ENCODE measurements at regions not wholly inside any gene's neighbourhood (a gene's known extent, or its start where the extent isn't known, plus 50 kb on each side); places are given as distances from the start of the nearest gene placed in this dataset.
A peak's percentile ranks its signal among the peaks of the same experiment; 100 is the strongest.

DNA sequence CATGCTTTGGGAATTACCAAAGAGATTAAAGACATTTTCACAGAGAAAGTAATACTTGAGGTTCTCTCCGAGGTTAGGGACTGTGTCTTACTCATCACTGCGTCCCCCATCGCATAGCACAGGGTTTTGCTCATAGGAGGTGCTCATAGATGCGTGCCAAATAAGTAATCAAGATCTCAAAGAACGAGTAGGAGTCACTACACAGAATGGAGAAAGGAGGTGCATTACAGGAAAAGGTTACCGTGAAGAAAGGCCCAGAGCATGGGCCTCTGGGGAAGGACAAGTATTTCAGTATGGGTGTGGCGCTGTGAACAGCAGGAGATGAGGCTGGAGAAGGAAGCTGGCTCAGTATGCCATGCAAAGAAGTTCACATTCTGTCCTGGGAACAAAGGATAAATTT is 182.4 kb downstream of the ACTL7B start:
- no peak for TF ChIP-seq CTCF (IDR thresholded peaks at IDR 0.05; ENCODE audit: insufficient read depth, low read length, missing control alignments)
- H3K4me3 ChIP-seq (ENCODE audit: low read depth, low read length) = no peak overlapping the region
- ChIA-PET POLR2A (no interaction called here), CTCF (interaction anchor here (2.5 kb wide), 1 partner anchor 88 kb away, joined by 7 read pairs; no protein-coding TSS in a partner anchor)
- DNase-seq (ENCODE audit: low read depth, low spot score) = no peak

DNA sequence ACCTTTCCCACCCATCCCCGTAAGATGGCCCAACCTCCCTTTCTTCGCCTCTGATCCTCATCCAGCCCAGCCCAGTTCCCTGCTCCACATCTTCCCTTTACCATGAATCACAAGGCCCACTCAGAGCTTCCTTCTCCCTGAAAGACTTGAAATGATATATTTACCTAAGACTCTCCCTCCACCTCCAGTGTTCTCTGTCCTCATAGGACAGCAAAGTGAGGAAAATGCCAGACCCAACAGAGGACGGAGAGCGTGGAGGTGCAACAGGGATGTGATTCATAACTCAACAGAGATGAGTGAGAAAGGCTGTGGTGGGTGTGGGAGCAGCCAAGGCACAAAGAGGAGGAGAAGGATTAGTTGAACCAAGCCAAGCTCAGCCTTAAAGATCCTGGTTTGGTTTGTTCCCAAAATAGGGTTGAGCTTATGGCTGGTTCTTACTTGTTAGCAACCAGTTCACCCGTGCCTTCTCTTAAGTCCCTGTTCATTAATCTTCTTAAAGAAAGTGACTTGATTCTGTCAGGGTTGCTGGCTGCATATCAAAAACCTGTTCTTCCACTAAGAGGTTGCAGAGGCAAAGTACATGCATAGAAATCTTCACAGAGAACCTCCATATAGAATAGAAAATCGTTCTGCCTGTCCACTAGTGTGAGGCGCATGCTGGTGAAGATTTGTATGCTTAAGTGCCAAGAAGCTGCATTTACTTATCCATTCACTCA is 183.2 kb downstream of the ACTL7B start:
- no peak for TF ChIP-seq CTCF (IDR thresholded peaks at IDR 0.05; ENCODE audit: insufficient read depth, low read length, missing control alignments)
- POLR2A ChIA-PET = no interaction called here
- CTCF ChIA-PET = interaction anchor here (2.5 kb wide), 1 partner anchor 89 kb away, joined by 7 read pairs; no protein-coding TSS in a partner anchor
- DNase-seq (ENCODE audit: low read depth, low spot score) = no peak
- H3K4me3 ChIP-seq (ENCODE audit: low read depth, low read length) = no peak overlapping the region

DNA sequence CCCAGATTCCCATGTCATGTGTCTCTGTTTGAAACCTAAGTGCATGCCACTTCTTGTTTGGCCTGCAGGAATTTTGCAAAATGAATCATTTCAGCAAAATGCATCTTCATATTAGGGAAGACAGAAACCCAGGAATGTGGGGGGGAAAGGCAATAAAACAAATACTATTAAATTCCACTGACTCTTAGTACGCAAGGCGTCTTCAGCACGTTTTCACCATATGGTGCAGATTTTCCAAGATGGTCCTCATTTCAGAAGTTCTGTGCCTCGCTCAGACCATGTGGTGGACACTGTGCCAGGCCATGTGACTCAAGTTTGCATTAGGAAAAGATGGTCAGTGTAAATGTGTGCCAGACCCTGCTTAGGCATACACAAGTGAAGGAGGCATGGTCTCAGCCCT is 184.0 kb downstream of the ACTL7B start:
- TF ChIP-seq CTCF (IDR thresholded peaks at IDR 0.05; ENCODE audit: insufficient read depth, low read length, missing control alignments) = no peak
- no peak overlapping the region for H3K4me3 ChIP-seq (ENCODE audit: low read depth, low read length)
- ChIA-PET POLR2A (no interaction called here), CTCF (interaction anchor here (1.3 to 2.5 kb wide), 3 partner anchors 90 to 1206 kb away, joined by 3 to 7 read pairs (median 6); no protein-coding TSS in a partner anchor)
- peak; percentile 60 for DNase-seq (ENCODE audit: low read depth, low spot score)

DNA sequence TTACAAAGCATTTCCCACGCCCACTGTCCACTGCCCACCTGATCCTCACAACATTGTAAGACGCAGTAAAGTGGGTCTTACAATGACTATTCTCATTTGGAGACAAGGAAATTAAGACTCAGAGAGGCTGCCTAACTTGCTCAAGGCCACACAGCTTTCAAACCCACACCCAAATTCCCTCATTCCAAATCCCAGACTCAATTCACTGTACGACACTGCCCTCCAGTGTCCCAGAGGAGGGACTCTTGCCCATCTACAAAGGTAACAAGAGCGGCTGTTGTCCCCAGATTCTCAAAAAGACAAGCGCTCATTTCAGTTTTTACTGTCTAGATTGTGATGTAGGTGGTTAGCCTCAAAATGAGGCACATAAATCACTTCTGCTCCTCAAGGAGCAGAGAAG is 184.6 kb downstream of the ACTL7B start:
- POLR2A ChIA-PET = no interaction called here
- no peak for DNase-seq (ENCODE audit: low read depth, low spot score)
- TF ChIP-seq CTCF (IDR thresholded peaks at IDR 0.05; ENCODE audit: insufficient read depth, low read length, missing control alignments) = peak; percentile 39

GRCh38 chr9:108668938-108669335 is 186.8 kb downstream of the ACTL7B start:
- no peak for TF ChIP-seq CTCF (IDR thresholded peaks at IDR 0.05; ENCODE audit: insufficient read depth, low read length, missing control alignments)
- DNase-seq (ENCODE audit: low read depth, low spot score) = no peak
- POLR2A ChIA-PET = no interaction called here
- CTCF ChIA-PET = no interaction called here
- H3K4me3 ChIP-seq (ENCODE audit: low read depth, low read length) = no peak overlapping the region

More for the DNA sequence above, 184.6 kb downstream of the ACTL7B start:
- H3K4me3 ChIP-seq (ENCODE audit: low read depth, low read length) = no peak overlapping the region
- CTCF ChIA-PET = interaction anchor here (0.7 to 2.5 kb wide), 9 partner anchors 29 to 1288 kb away, joined by 3 to 7 read pairs (median 3); no protein-coding TSS in a partner anchor

GRCh38 chr9:108668191-108668937 is 187.4 kb downstream of the ACTL7B start:
- DNase-seq (ENCODE audit: low read depth, low spot score) = no peak
- ChIA-PET CTCF (no interaction called here), POLR2A (no interaction called here)
- TF ChIP-seq CTCF (IDR thresholded peaks at IDR 0.05; ENCODE audit: insufficient read depth, low read length, missing control alignments) = no peak
- H3K4me3 ChIP-seq (ENCODE audit: low read depth, low read length) = no peak overlapping the region
